Naive thymus-derived CD8-positive, alpha-beta T cell (primary cell): ENCODE measurements at regions not wholly inside any gene's neighbourhood (a gene's known extent, or its start where the extent isn't known, plus 50 kb on each side); places are given as distances from the start of the nearest gene placed in this dataset.

ENCODE experiments used
- ATAC-seq, 2 donors: fragments of 150-1000 bp; cut with Tn5 transposase in 1 of 2; sonication (Bioruptor Pico), chemical (Tn5 transposase) in 1 of 2; 1 replicate in 1 of 2; 2 replicates in 1 of 2; pipeline ENCODE4 v1.10.0; 2021; ENCODE audit warnings: mild to moderate bottlenecking in 2 of 2, moderate library complexity in 2 of 2
- POLR2A ChIA-PET: fragments of 350-600 bp; sonication (Branson Sonifier 250); formaldehyde crosslinking; loops from one replicate; lab custom pipeline; 2021; ENCODE audit warnings: antibody characterized with exemption; lab: Charles Lee
- DNase-seq, 10 donors: peaks; one replicate each; pipeline versions ENCODE4 v3.0.0 to v3.0.0-alpha.2; 2020 to 2022
- H3K27ac Mint-ChIP-seq, 10 donors: one replicate each; pipeline ENCODE4 v1.8.0; 2020 to 2022; ENCODE audit warnings: mild to moderate bottlenecking in 10 of 10, mixed read lengths in 10 of 10, moderate library complexity in 4 of 10, inconsistent platforms in 1 of 10
- H3K27me3 Mint-ChIP-seq, 5 donors: one replicate each; pipeline ENCODE4 v1.8.0; 2021 to 2022; ENCODE audit warnings: mixed read lengths in 5 of 5
- H3K36me3 Mint-ChIP-seq, 3 donors: one replicate each; pipeline ENCODE4 v1.8.0; 2020 to 2022; ENCODE audit warnings: mixed read lengths in 3 of 3, mild to moderate bottlenecking in 2 of 3, inconsistent platforms in 1 of 3
- H3K4me1 Mint-ChIP-seq, 4 donors: one replicate each; pipeline ENCODE4 v1.8.0; 2021 to 2022; ENCODE audit warnings: mixed read lengths in 4 of 4
- H3K4me3 Mint-ChIP-seq, 10 donors: one replicate each; pipeline ENCODE4 v1.8.0; 2020 to 2022; ENCODE audit warnings: mild to moderate bottlenecking in 10 of 10, mixed read lengths in 10 of 10, moderate library complexity in 6 of 10, inconsistent platforms in 1 of 10
- H3K9me3 Mint-ChIP-seq, 9 donors: one replicate each; pipeline ENCODE4 v1.8.0; 2020 to 2022; ENCODE audit warnings: mixed read lengths in 9 of 9, mild to moderate bottlenecking in 3 of 9, inconsistent platforms in 1 of 9, moderate library complexity in 1 of 9

DNA sequence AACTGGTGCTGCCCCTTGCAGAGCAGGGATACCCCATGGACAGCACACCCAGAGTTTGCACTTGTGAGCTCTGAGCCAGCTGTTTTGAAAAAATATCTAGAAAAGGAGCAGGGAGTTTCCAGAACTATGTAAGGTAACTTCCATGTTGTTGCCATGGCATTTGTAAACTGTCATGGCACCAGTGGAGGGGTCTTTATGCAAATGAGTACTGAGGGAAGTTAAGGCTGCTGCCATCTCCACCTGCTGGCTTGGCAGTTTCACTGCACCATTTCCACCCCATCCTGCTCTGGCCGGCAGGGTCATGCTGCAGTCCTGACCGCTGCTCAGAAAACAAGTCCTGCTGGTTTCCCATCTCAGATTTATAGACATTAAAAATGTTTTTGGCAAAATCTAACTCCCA is 52.3 kb upstream of the SNTG2 start:
- Mint-ChIP-seq H3K36me3 (peaks cover 2 to 38% (median 20%) of the 10 kb centered on the region in 3 donors), H3K9me3 (peaks cover 11 to 50% (median 33%) of the 10 kb centered on the region in 9 donors), H3K27ac (no peak overlapping the region), H3K4me1 (no peaks in the 10 kb centered on the region), H3K27me3 (peaks cover 0 to 8% (median 4%) of the 10 kb centered on the region in 5 donors), H3K4me3 (no peak overlapping the region)
- POLR2A ChIA-PET, result no interaction called here
- ATAC-seq (no peak), DNase-seq (no peak)

DNA sequence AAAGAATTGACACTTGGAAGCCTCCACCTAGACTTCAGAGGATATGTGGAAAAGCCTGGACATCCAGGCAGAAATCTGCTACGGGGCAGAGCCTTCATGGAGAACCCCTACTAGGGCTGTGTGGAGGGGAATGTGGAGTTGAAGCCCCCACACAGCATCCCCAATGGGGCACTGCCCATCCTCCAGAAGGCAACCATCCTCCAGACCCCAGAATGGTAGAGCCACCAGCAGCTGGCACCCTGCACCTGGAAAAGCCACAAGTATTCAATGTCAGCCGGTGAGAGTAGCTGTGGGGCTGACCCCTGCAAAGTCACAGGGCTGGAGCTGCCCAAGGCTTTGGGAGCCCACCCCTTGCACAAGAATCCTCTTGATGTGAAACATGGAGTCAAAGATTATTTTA is 53.6 kb upstream of the SNTG2 start:
- H3K27ac Mint-ChIP-seq, result no peak overlapping the region
- H3K4me3 Mint-ChIP-seq, result no peak overlapping the region
- H3K36me3 Mint-ChIP-seq, result peaks cover 2 to 34% (median 20%) of the 10 kb centered on the region in 3 donors
- peaks cover 11 to 50% (median 33%) of the 10 kb centered on the region in 9 donors for H3K9me3 Mint-ChIP-seq
- POLR2A ChIA-PET, result no interaction called here
- peaks cover 2 to 20% (median 10%) of the 10 kb centered on the region in 5 donors for H3K27me3 Mint-ChIP-seq
- peaks cover 0 to 10% (median 5%) of the 10 kb centered on the region in 4 donors for H3K4me1 Mint-ChIP-seq
- ATAC-seq (no peak), DNase-seq (no peak)

DNA sequence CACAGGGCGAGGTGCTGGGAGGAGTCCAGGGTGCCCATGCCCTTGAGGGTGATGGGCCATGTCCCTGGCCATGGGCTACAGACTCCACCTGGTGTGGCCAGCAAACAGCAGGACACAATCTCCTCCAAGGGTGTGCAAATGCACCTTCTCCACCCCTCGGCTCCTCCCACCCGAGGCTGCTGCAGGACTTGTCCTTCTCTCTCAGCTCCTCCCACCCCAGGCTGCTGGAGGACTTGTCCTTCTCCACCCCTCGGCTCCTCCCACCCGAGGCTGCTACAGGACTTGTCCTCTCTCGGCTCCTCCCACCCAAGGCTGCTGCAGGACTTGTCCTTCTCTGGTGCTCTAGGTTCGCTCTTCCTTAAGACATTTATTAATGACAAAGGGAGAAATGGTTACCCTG is 57.3 kb upstream of the SNTG2 start:
- Mint-ChIP-seq H3K9me3 (peaks cover 6 to 40% (median 26%) of the 10 kb centered on the region in 9 donors), H3K27ac (no peak overlapping the region), H3K27me3 (peaks cover 16 to 41% (median 21%) of the 10 kb centered on the region in 5 donors), H3K36me3 (peaks cover 2 to 27% (median 15%) of the 10 kb centered on the region in 3 donors), H3K4me3 (no peak overlapping the region), H3K4me1 (peaks cover 0 to 11% (median 6%) of the 10 kb centered on the region in 4 donors)
- DNase-seq (no peak), ATAC-seq (no peak)
- POLR2A ChIA-PET, result no interaction called here

DNA sequence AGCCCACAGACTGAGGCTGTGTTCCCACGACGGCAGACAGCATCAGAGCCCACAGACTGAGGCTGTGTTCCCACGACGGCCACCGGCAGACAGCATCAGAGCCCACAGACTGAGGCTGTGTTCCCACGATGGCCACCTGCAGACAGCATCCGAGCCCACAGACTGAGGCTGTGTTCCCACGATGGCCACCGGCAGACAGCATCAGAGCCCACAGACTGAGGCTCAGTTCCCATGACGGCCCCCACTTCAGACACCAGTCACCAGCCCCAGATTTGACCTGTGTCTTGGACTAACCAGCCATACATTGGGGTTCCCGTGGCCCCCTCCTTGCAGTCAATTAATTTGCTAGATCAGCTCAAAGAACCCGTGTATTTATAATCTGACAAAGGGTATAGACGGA is 57.8 kb upstream of the SNTG2 start:
- DNase-seq, result no peak
- POLR2A ChIA-PET, result no interaction called here
- no peak for ATAC-seq
- Mint-ChIP-seq H3K4me3 (no peak overlapping the region), H3K27ac (peak overlapping the region in 1 of 10 donors; percentile 24), H3K27me3 (peaks cover 16 to 41% (median 21%) of the 10 kb centered on the region in 5 donors), H3K36me3 (peaks cover 2 to 25% (median 15%) of the 10 kb centered on the region in 3 donors), H3K9me3 (peaks cover 6 to 37% (median 24%) of the 10 kb centered on the region in 9 donors), H3K4me1 (peaks cover 0 to 11% (median 6%) of the 10 kb centered on the region in 4 donors)

DNA sequence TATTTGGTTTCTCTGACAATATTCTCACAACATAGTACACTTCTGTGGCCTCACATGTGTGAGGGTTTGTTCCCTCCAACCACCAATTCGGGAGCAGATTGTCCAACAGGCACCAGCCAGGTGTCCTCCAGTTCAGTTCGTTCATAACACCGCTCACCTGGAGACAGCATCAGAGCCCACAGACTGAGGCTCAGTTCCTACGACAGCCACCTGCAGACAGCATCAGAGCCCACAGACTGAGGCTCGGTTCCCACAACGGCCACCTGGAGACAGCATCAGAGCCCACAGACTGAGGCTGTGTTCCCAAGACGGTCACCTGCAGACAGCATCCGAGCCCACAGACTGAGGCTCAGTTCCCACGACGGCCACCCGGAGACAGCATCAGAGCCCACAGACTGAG is 58.2 kb upstream of the SNTG2 start:
- H3K27ac Mint-ChIP-seq, result no peak overlapping the region
- ATAC-seq, result no peak
- peaks cover 0 to 11% (median 6%) of the 10 kb centered on the region in 4 donors for H3K4me1 Mint-ChIP-seq
- peaks cover 0 to 20% (median 11%) of the 10 kb centered on the region in 3 donors for H3K36me3 Mint-ChIP-seq
- DNase-seq, result no peak
- peaks cover 6 to 32% (median 20%) of the 10 kb centered on the region in 9 donors for H3K9me3 Mint-ChIP-seq
- POLR2A ChIA-PET, result no interaction called here
- H3K27me3 Mint-ChIP-seq, result peaks cover 14 to 41% (median 21%) of the 10 kb centered on the region in 5 donors
- no peak overlapping the region for H3K4me3 Mint-ChIP-seq

DNA sequence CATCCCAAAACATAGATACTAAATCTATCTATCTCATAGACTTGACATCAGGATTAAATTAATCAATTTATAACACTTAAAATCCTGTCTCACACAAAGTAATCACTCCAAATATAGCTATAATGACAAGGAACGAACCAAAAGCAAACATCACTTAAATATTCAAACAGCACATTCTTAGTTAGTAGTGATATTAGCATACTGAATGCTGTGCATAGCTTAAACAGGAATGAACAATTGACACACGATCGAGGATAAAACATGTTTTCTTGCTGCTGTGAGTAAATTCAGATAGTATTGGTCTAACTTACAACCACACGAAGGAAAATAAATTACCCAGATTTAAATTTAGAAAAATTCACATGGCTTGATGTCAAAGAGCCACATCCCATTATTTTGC is 58.9 kb upstream of the SNTG2 start:
- H3K9me3 Mint-ChIP-seq, result peaks cover 6 to 25% (median 14%) of the 10 kb centered on the region in 9 donors
- peaks cover 0 to 11% (median 6%) of the 10 kb centered on the region in 4 donors for H3K4me1 Mint-ChIP-seq
- H3K27me3 Mint-ChIP-seq, result peaks cover 14 to 42% (median 22%) of the 10 kb centered on the region in 5 donors
- no peak overlapping the region for H3K27ac Mint-ChIP-seq
- H3K4me3 Mint-ChIP-seq, result no peak overlapping the region
- POLR2A ChIA-PET, result no interaction called here
- ATAC-seq, result no peak
- peaks cover 0 to 19% (median 4%) of the 10 kb centered on the region in 3 donors for H3K36me3 Mint-ChIP-seq
- no peak for DNase-seq

DNA sequence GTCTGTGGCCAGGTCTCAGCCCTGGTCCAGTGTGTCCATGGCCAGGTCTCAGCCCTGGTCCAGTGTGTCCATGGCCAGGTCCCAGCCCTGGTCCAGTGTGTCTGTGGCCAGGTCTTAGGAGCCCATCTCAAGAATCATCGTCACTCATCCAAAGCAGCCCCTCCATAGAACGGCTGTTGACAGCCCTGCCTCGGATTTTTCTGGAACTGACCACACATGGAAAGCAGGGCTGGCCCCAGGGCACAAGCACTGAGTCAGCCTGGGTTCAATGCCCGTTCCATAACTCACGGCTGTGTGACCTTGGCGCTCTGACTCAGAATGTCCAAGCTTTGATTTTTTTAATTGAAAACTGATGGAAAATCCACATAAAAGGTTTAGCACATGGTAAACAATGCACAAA is 59.9 kb upstream of the SNTG2 start:
- peak overlapping the region in 1 of 10 donors; percentile 38 for H3K27ac Mint-ChIP-seq
- H3K9me3 Mint-ChIP-seq, result peaks cover 3 to 16% (median 6%) of the 10 kb centered on the region in 9 donors
- H3K27me3 Mint-ChIP-seq, result peaks cover 14 to 48% (median 23%) of the 10 kb centered on the region in 5 donors
- POLR2A ChIA-PET, result no interaction called here
- DNase-seq, result no peak
- H3K36me3 Mint-ChIP-seq, result peaks cover 0 to 10% (median 0%) of the 10 kb centered on the region in 3 donors
- no peak for ATAC-seq
- no peak overlapping the region for H3K4me3 Mint-ChIP-seq
- peaks cover 0 to 11% (median 6%) of the 10 kb centered on the region in 4 donors for H3K4me1 Mint-ChIP-seq

DNA sequence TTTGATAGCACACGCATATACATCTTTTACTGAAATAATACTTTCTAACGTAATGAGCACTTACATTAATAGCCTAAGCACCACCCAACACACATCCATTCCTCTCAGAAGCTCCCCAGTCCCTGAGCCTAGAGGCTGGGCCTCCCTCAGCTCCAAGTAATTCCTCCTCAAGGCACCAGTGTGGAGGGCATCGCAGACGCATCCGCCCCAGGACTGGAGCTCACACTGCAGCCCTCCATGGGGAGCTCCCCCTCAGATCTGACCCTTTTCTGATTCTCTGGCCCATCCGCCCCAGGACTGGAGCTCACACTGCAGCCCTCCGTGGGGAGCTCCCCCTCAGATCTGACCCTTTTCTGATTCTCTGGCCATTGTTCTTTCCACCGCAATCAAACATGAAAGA is 60.4 kb upstream of the SNTG2 start:
- H3K36me3 Mint-ChIP-seq, result peaks cover 0 to 6% (median 0%) of the 10 kb centered on the region in 3 donors
- ATAC-seq, result no peak
- H3K27ac Mint-ChIP-seq, result peak overlapping the region in 1 of 10 donors; percentile 38
- H3K27me3 Mint-ChIP-seq, result peaks cover 14 to 50% (median 24%) of the 10 kb centered on the region in 5 donors
- POLR2A ChIA-PET, result no interaction called here
- no peak overlapping the region for H3K4me3 Mint-ChIP-seq
- H3K4me1 Mint-ChIP-seq, result peaks cover 0 to 11% (median 6%) of the 10 kb centered on the region in 4 donors
- H3K9me3 Mint-ChIP-seq, result peaks cover 0 to 10% (median 5%) of the 10 kb centered on the region in 9 donors
- DNase-seq, result no peak

DNA sequence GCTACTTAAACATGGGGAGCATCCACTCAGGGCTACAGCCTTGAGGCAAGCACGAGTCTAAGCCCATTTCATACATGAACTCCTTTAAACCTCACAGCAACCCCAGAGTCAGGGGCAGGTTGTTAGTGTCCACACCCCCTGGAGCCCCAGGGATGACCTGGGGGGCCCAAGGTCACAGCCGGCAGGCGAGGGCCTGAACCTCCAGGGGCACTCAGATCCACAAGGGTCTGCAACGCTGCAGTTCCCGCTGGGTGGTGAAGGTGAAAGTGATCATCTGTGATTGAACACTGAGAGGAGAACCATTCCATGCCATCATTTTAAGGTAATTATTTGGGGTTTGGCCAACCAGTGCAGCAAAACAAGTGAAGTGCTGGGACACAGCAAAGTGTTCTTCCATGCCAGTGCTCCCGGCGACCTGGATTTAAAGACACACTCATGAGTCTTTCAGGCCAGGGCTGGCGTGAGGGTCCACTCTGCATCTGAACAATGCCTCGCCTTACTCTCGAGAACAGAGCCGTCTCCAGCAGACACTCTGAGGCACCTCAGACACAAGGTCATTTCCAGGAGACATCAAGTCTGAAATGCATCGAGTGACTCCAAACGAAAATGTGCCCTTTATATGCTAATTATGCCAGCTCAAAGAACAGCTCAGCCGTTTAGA is 61.6 kb upstream of the SNTG2 start:
- H3K36me3 Mint-ChIP-seq, result no peaks in the 10 kb centered on the region
- H3K9me3 Mint-ChIP-seq, result no peaks in the 10 kb centered on the region

DNA sequence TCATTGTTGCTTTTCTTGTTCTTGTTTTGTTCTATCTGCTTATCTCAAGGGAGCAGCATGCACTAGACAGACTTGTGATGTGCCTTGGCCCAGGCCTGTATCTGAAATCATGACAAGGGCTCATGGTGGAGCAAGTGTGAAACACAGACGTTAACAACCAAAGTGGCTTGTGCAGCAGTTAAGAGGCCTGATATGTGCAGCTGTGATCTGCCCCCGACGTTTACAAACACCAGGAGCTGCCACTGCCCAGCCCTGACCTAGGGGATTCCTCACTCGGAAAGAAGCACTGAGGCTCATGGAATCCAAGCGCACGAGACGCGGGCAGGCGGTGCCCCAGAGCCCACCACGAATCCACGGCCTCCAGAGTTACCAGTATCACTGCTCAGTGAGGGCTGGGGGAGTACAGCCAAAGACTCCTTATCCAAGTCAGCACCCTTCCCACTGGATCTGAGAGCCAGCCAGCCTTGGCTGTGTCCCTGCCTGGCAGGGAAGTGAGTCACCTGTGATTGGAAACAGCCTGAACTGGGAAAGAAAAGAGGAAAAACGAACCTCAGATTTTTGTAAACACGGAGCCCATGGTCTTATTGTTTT is 62.3 kb upstream of the SNTG2 start:
- Mint-ChIP-seq H3K27me3 (peaks cover 19 to 62% (median 38%) of the 10 kb centered on the region in 5 donors), H3K4me3 (no peak overlapping the region), H3K4me1 (peaks cover 3 to 11% (median 6%) of the 10 kb centered on the region in 4 donors), H3K9me3 (no peaks in the 10 kb centered on the region), H3K36me3 (no peaks in the 10 kb centered on the region), H3K27ac (no peak overlapping the region)
- POLR2A ChIA-PET, result interaction anchor here (0.6 kb wide), 1 partner anchor 72 kb away, joined by 3 read pairs; no protein-coding TSS in a partner anchor
- ATAC-seq (no peak), DNase-seq (no peak)

More for the DNA sequence above, 61.6 kb upstream of the SNTG2 start:
- ATAC-seq (no peak), DNase-seq (no peak)
- Mint-ChIP-seq H3K4me1 (peaks cover 1 to 11% (median 6%) of the 10 kb centered on the region in 4 donors), H3K4me3 (no peak overlapping the region), H3K27me3 (peaks cover 18 to 58% (median 32%) of the 10 kb centered on the region in 5 donors), H3K27ac (no peak overlapping the region)
- POLR2A ChIA-PET, result no interaction called here

DNA sequence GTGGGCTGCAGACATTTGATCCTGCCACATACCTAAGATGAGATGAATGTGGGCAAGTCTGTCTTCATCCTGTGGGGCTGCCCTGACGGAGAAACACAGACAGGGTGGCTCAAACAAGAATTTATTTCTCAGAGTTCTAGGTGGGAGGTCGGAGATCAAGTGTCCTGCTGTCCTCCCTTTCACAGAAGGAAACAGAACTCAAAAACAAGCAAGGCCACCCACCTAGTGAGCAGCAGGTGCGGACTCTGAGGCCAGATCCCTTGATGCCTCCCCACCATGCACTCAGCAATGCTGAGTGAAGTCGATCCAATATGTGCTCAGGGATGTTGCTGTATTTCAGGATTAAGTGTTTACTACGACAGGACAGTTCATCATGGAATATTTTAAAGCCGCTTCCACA is 63.0 kb upstream of the SNTG2 start:
- H3K27ac Mint-ChIP-seq, result no peak overlapping the region
- ATAC-seq, result no peak
- H3K27me3 Mint-ChIP-seq, result peaks cover 20 to 59% (median 39%) of the 10 kb centered on the region in 5 donors

DNA sequence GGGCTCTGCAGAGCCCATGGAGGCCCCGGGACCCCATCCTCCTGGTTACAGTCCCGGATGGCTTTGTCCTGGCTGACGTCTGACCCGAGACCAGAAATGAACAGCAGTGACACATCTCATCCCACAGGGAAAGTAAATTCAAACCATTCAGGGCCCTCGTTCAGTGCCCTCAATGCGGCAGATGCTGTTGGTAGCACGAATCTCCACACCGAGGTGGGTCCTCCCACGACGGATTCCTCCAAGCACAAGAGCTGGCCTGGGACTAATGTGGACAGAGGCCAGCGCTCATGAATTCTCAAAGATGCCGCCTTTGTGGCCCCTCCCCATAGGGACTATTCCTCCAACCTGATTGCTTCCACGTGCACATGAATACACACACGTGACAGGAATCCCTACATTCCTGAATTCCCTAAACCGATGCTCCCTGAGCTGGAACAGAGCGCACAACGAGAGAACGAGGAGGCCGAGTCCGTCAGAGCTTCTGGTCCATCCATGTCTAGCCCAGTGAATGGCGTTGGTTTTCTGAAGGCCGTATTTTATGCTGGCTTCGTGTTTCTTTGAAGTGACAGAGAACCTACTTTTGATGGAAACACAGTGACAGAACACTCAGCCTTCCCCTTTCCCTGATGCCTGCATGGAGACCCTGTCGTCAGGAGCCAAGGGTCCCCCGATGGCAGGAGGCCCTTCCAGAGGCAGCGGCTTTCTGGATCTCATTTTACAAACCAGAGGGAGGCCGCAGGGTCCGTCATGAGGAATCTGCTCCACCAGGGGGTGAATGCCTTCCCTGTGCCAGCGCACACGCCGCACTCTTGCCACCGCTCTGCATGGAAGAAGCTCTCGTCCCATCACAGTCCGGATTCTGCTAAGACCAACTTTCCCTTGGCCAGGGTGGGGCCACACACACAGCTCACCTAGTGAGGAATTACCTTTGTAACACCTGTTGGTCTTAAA is 64.3 kb upstream of the SNTG2 start:
- ATAC-seq (no peak), DNase-seq (no peak)
- no peak overlapping the region for H3K4me3 Mint-ChIP-seq
- no peaks in the 10 kb centered on the region for H3K36me3 Mint-ChIP-seq
- POLR2A ChIA-PET, result no interaction called here
- H3K27me3 Mint-ChIP-seq, result peaks cover 17 to 55% (median 33%) of the 10 kb centered on the region in 5 donors
- H3K27ac Mint-ChIP-seq, result peak overlapping the region in 1 of 10 donors; percentile 29
- H3K9me3 Mint-ChIP-seq, result peaks cover 0 to 3% (median 0%) of the 10 kb centered on the region in 9 donors
- peaks cover 0 to 3% (median 0%) of the 10 kb centered on the region in 4 donors for H3K4me1 Mint-ChIP-seq

More for the DNA sequence above, 63.0 kb upstream of the SNTG2 start:
- Mint-ChIP-seq H3K36me3 (no peaks in the 10 kb centered on the region), H3K9me3 (peaks cover 0 to 3% (median 0%) of the 10 kb centered on the region in 9 donors), H3K4me3 (no peak overlapping the region), H3K4me1 (peaks cover 3 to 7% (median 4%) of the 10 kb centered on the region in 4 donors)
- no peak for DNase-seq
- POLR2A ChIA-PET, result interaction anchor here (0.6 kb wide), 1 partner anchor 71 kb away, joined by 3 read pairs; no protein-coding TSS in a partner anchor
